HepG2 (cell line): ENCODE measurements at regions not wholly inside any gene's neighbourhood (a gene's known extent, or its start where the extent isn't known, plus 50 kb on each side); places are given as distances from the start of the nearest gene placed in this dataset.

Experiments
- ATAC-seq: fragments of 200-7000 bp; cut with Tn5 transposase; 3 replicates; pipeline ENCODE4 v1.9.1; 2020; ENCODE audit warnings: mild to moderate bottlenecking, moderate library complexity
- BruUV-seq: library from RNA; stranded (reverse); fragments of 400-500 nt; replicated peaks from 2 replicates; lab custom pipeline; 2021; lab: Mats Ljungman, UMichigan
- CTCF ChIA-PET: fragments of 300-600 bp; formaldehyde crosslinking; extraction: SDS; loops from one replicate; lab custom pipeline; 2021; ENCODE audit warnings: low total read pairs, inconsistent platforms, low intra/inter-chr PET ratio; lab: Yijun Ruan, JAX
- POLR2A ChIA-PET: fragments of 350-600 bp; sonication (Branson Sonifier 250); formaldehyde crosslinking; loops from one replicate; lab custom pipeline; 2020; ENCODE audit warnings: antibody characterized with exemption, inconsistent platforms; lab: Yijun Ruan, JAX
- DNase-seq: peaks from one replicate; pipeline ENCODE4 v3.0.0-alpha.2; 2015; ENCODE audit warnings: low spot score
- FAIRE-seq: peaks from 3 replicates; lab custom pipeline; 2011; peaks lifted over from hg19 to GRCh38; lab: Jason Lieb, UNC
- H2AFZ ChIP-seq: one replicate; pipeline ENCODE4 v1.6.1; 2011; ENCODE audit warnings: low read length, inconsistent platforms
- H3K27ac ChIP-seq: fragments of 300-600 bp; 3 replicates; pipeline ENCODE4 v1.8.0; 2011; ENCODE audit warnings: mixed run types, mild to moderate bottlenecking, mixed read lengths, low read length, inconsistent platforms; ENCODE audit not compliant: insufficient read depth; ENCODE audit errors: extremely low read length
- H3K27me3 ChIP-seq, 2 experiments: fragments of 200-600 bp in 1 of 2; 2 replicates in 1 of 2; 3 replicates in 1 of 2; pipeline versions ENCODE4 v1.6.0 to v1.8.0; 2011; ENCODE audit warnings: low read length in 2 of 2, mild to moderate bottlenecking in 2 of 2, moderate library complexity in 2 of 2, inconsistent platforms in 1 of 2; ENCODE audit not compliant: insufficient read depth in 2 of 2, control insufficient read depth in 1 of 2
- H3K36me3 ChIP-seq, 2 experiments: fragments of 200-600 bp in 1 of 2; replicated peaks in 1 of 2; 2 replicates in 1 of 2; 3 replicates in 1 of 2; pipeline versions ENCODE4 v1.5.1 to v1.8.0; 2011; ENCODE audit warnings: low read length in 2 of 2, inconsistent platforms in 1 of 2; ENCODE audit not compliant: insufficient read depth in 2 of 2, control insufficient read depth in 1 of 2
- H3K4me1 ChIP-seq: 2 replicates; pipeline ENCODE4 v1.5.1; 2012; ENCODE audit warnings: low read length, inconsistent platforms; ENCODE audit not compliant: insufficient read depth
- H3K4me2 ChIP-seq: 2 replicates; pipeline ENCODE4 v1.6.0; 2011; ENCODE audit warnings: low read depth, low read length, inconsistent platforms
- H3K4me3 ChIP-seq, 3 experiments: fragments of 200-600 bp in 1 of 3; sonication (generic), shearing (Covaris generic) in 1 of 3; replicated peaks in 1 of 3; 2 replicates each; pipeline ENCODE4 v1.5.1; 2011 to 2016; ENCODE audit warnings: low read length in 3 of 3, inconsistent platforms in 2 of 3, low read depth in 2 of 3, mild to moderate bottlenecking in 2 of 3, control low read depth in 1 of 3, mixed read lengths in 1 of 3; ENCODE audit not compliant: insufficient read depth in 1 of 3
- H3K79me2 ChIP-seq: one replicate; pipeline ENCODE4 v1.6.1; 2011; ENCODE audit warnings: low read length, inconsistent platforms; ENCODE audit not compliant: insufficient read depth
- H3K9ac ChIP-seq: 2 replicates; pipeline ENCODE4 v1.6.0; 2011; ENCODE audit warnings: mild to moderate bottlenecking, low read depth, low read length, inconsistent platforms; ENCODE audit not compliant: insufficient read depth
- H3K9me3 ChIP-seq: 2 replicates; pipeline ENCODE4 v1.5.1; 2012; ENCODE audit warnings: mild to moderate bottlenecking, low read length
- H4K20me1 ChIP-seq: 2 replicates; pipeline ENCODE4 v1.6.0; 2011; ENCODE audit warnings: inconsistent platforms, mild to moderate bottlenecking, low read length, moderate library complexity; ENCODE audit not compliant: insufficient read depth
- ETV5 ChIP-seq: IDR thresholded peaks from 2 replicates; pipeline ENCODE4 v1.6.1; 2018; ENCODE audit warnings: missing biosample characterization, missing genetic modification reagents, inconsistent platforms, borderline replicate concordance
- FOXO4 ChIP-seq: sonication (generic); formaldehyde crosslinking; conservative IDR thresholded peaks from 2 replicates; pipeline ENCODE4 v1.8.1; 2023; ENCODE audit warnings: missing genetic modification reagents
- FOXP1 ChIP-seq, 2 experiments: fragments of 450-650 bp in 1 of 2; IDR thresholded peaks; 2 replicates each; pipeline ENCODE4 v1.6.1; 2017 to 2018; ENCODE audit warnings: antibody characterized with exemption in 1 of 2
- HDAC6 ChIP-seq: fragments of 200-600 bp; sonication (generic); IDR thresholded peaks from 2 replicates; pipeline ENCODE4 v1.7.0; 2017; ENCODE audit warnings: mild to moderate bottlenecking, antibody characterized with exemption, low read length, low read depth
- TEF ChIP-seq: sonication (generic); formaldehyde crosslinking; IDR thresholded peaks from 2 replicates; pipeline ENCODE4 v1.5.0; 2020; ENCODE audit warnings: missing genetic modification reagents
- TGIF2 ChIP-seq: IDR thresholded peaks from 2 replicates; pipeline ENCODE4 v1.6.1; 2016; ENCODE audit warnings: control low read depth, missing compliant biosample characterization
- XRCC5 ChIP-seq: fragments of 200-400 bp; formaldehyde crosslinking; optimal IDR thresholded peaks from 2 replicates; pipeline ENCODE3; 2017; ENCODE audit warnings: mild to moderate bottlenecking, low read length
- YEATS4 ChIP-seq: sonication (generic); formaldehyde crosslinking; IDR thresholded peaks from 2 replicates; pipeline ENCODE4 v1.4.0; 2020; ENCODE audit warnings: missing genetic modification reagents, borderline replicate concordance
- ZNF136 ChIP-seq: sonication (generic); formaldehyde crosslinking; IDR thresholded peaks from 2 replicates; pipeline ENCODE4 v1.8.1; 2022; ENCODE audit warnings: low read depth, mild to moderate bottlenecking, moderate library complexity, missing genetic modification reagents
- ZNF362 ChIP-seq: sonication (generic); formaldehyde crosslinking; IDR thresholded peaks from 2 replicates; pipeline ENCODE4 v1.4.0; 2020; ENCODE audit warnings: missing genetic modification reagents, mild to moderate bottlenecking, borderline replicate concordance
- ZNF773 ChIP-seq: sonication (generic); formaldehyde crosslinking; IDR thresholded peaks from 2 replicates; pipeline ENCODE4 v1.4.0; 2020; ENCODE audit warnings: missing genetic modification reagents, borderline replicate concordance
- WGBS: methylation state at CpG from one replicate; pipeline ENCODE4 v1.1.6; 2017; ENCODE audit warnings: low lambda C conversion rate; 5-methylcytosine and 5-hydroxymethylcytosine counted together
- in situ Hi-C: cut with HindIII; loops from 2 replicates; pipeline ENCODE4 v1.10.0; 2017; ENCODE audit warnings: low pct_unique_long_range_greater_than_20kb; ENCODE audit not compliant: extremely low pct_ligation_motif_present
- intact Hi-C: fragments of 100-400 bp; cut with micrococcal nuclease; formaldehyde crosslinking; loops from one replicate; pipeline ENCODE4 v1.10.0; 2022; ENCODE audit not compliant: unreplicated experiment
- TF ChIP-seq, protein P1 (sequence below): sonication (generic); formaldehyde crosslinking; IDR thresholded peaks from 2 replicates; pipeline ENCODE4 v1.5.0; 2020; ENCODE audit warnings: mild to moderate bottlenecking, missing genetic modification reagents

GRCh38 chr3:156761007-156761406 lies 65.1 kb upstream of the LEKR1 start:
- in situ Hi-C loops = no loop called here
- TF ChIP-seq FOXO4 (CRISPR knock-in tag) (no peak), TGIF2 (CRISPR knock-in tag) (no peak), FOXP1 (IDR thresholded peaks at IDR 0.05) (no peak), FOXP1 (CRISPR knock-in tag; IDR thresholded peaks at IDR 0.05) (no peak), TEF (CRISPR knock-in tag) (no peak), HDAC6 (no peak), ZNF773 (CRISPR knock-in tag) (no peak), YEATS4 (no peak), ZNF136 (no peak), XRCC5 (no peak), ETV5 (CRISPR knock-in tag) (no peak), ZNF362 (CRISPR knock-in tag) (no peak)
- TF ChIP-seq, protein P1, sequence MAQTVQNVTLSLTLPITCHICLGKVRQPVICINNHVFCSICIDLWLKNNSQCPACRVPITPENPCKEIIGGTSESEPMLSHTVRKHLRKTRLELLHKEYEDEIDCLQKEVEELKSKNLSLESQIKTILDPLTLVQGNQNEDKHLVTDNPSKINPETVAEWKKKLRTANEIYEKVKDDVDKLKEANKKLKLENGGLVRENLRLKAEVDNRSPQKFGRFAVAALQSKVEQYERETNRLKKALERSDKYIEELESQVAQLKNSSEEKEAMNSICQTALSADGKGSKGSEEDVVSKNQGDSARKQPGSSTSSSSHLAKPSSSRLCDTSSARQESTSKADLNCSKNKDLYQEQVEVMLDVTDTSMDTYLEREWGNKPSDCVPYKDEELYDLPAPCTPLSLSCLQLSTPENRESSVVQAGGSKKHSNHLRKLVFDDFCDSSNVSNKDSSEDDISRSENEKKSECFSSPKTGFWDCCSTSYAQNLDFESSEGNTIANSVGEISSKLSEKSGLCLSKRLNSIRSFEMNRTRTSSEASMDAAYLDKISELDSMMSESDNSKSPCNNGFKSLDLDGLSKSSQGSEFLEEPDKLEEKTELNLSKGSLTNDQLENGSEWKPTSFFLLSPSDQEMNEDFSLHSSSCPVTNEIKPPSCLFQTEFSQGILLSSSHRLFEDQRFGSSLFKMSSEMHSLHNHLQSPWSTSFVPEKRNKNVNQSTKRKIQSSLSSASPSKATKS (CRISPR knock-in tag) = no peak
- H3K27me3 ChIP-seq = no peaks in the 10 kb centered on the region
- intact Hi-C loops = no loop called here
- H3K9ac ChIP-seq = no peak overlapping the region
- H3K4me3 ChIP-seq = no peak overlapping the region
- WGBS = 17% methylated on average over 2 of the region's 2 CpGs
- H3K36me3 ChIP-seq = no peaks in the 10 kb centered on the region
- no TSS peak for BruUV-seq
- H3K4me1 ChIP-seq = no peaks in the 10 kb centered on the region
- CTCF ChIA-PET = no interaction called here
- DNase-seq (no peak), ATAC-seq (no peak), FAIRE-seq (no peak)
- H3K4me2 ChIP-seq = no peak overlapping the region
- H3K27ac ChIP-seq = no peak overlapping the region
- H3K9me3 ChIP-seq = no peaks in the 10 kb centered on the region; the same call in 1 of the 2 replicates
- no peaks in the 10 kb centered on the region for H3K79me2 ChIP-seq
- no peaks in the 10 kb centered on the region for H4K20me1 ChIP-seq
- H2AFZ ChIP-seq = no peak overlapping the region
- POLR2A ChIA-PET = no interaction called here
